Smooth muscle cell of the brain vasculature (primary cell): ENCODE measurements at regions not wholly inside any gene's neighbourhood (a gene's known extent, or its start where the extent isn't known, plus 50 kb on each side); places are given as distances from the start of the nearest gene placed in this dataset.
"Not testable (repeated sequence)": the region's sequence is repeated elsewhere in the genome, so short reads cannot be mapped to it uniquely, and the experiment has no call there.

Experiments used
- DNase-seq: peaks from one replicate; pipeline ENCODE4 v3.0.0-alpha.2; 2012; ENCODE audit warnings: low read depth, low spot score

DNA sequence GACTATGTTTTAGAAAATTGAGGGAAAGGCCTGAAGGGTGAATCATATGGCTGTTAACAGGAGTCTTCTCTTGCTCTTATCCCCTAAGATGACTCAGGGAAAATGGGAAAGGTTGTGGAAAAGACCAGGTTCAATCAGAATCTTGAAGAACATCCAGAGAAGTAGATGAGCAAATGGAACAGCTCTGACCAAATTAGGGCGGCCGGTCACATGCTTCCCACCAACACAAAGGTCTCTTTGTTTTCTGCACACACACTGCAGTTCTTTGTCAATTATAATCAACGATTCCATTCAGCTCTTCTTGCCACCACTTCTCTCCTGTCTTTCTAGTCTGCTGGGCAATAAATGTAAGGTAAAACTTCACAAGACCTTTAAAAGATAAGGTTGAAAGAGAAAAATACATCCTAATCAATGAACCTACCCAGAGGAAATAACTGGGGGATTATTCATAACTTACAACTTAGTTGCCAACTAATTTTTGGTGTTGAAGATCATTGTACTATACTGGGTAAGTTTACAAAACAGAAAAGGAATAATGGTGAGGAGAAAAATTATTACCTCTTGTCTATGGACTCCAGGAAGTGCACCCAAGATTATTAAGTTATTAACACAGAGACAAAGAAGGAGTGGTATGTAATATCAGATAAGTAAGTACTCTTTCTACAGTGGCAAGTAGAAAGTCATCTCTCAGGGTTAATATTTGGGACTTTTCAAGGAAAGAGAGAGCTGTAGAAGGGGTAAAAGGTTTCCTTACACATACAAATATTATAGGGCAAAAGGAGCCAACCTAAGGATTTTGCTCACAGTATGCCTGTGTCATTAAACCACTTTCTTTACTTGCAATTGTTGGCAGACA lies 441.9 kb upstream of the PIK3R1 start:
- no peak for DNase-seq

- DNase-seq, result no peak
Measured at GRCh38 chr5:67771791-67772190, 443.8 kb upstream of the PIK3R1 start.

DNA sequence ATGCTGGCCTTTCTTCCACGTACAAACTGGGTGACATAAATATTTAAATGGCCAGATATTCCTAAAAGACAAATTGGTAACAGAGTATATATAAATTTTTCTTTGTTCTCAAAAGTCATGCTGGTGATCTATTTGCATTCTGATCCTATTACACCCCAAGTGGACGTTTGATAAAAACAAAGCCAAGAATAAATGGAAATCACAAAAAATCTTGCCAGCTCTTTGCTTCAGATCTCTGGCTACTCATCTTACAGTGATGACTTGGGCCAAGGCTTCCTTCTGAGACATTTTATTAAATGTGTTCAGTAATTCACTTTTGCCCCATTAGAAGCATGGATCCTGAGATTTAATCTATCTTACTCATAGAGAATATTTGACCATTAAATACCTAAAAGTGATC lies 444.3 kb upstream of the PIK3R1 start:
- DNase-seq, result no peak

DNA sequence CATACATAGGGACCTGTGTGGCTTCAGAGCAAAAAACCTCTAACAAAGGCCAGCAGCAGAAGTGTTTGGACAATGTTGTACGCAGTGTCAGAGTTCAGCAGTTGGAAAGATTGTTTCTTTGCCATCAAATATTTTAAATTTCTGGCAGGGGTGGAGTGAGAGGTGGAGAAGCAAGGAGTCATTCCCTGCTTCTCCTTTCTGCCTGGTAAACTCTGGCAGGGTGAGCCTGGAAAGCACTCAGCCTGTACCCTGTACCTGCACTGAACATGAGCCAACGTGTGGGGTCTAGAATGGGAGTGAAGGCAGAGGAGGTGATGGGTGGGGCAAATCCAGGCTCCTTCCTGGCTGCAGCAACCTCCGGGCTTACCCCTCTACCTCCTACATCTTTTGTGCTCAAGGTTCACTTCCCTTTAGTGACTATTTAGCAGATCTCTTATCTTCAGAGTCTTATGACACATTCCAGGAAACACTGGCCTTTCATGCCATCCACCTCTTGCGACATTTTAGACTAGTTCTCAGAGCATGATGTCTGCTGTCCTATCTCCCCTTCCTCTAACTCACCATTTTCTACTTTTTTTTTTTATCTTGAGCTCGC lies 445.0 kb upstream of the PIK3R1 start:
- DNase-seq, result no peak

DNA sequence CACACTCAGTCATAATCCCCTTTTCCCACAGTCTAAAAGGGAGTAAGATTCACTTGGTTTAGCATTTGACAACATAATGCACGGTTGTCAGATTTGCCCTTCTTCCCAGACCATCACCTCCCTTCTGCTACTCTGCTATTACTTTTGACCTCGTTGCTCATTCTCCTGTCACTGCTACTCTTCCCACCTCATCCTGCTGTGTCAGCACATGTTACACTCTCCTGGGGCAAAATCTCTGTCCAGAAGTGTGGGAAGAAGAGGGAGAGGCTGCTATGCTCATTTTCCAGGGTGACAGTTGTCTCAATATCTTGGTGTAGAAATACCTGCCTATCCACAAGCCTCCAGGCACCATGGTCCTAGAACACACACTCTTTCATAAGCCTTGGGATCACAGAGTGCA lies 449.9 kb upstream of the PIK3R1 start:
- no peak for DNase-seq

DNA sequence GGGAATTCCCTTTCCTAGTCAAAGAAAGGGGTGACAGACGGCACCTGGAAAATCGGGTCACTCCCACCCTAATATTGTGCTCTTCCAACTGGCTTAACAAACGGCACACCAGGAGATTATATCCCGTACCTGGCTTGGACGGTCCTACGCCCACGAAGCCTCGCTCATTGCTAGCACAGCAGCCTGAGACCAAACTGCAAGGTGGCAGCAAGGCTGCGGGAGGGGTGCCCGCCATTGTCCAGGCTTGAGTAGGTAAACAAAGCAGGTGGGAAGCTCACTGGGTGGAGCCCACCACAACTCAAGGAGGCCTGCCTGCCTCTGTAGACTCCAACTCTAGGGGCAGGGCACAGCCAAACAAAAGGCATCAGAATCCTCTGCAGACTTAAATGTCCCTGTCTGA lies 457.8 kb upstream of the PIK3R1 start:
- DNase-seq, result not testable (repeated sequence)

DNA sequence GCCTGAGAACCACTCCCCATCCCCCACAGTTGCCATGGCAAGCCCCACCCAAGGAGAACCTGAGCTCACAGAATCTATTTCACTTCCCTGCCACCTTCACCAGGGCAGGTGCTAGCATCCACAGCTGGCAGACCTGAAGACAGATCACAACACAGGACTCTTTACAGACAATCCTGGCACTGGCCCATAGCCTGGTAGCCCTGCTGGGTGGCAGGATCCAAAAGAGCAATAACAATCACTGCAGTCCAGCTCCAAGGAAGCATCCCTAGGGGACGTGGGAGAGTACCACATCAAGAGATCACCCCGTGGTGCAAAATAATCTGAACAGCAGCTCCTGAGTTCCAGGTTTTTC lies 463.2 kb upstream of the PIK3R1 start:
- DNase-seq, result no peak

DNA sequence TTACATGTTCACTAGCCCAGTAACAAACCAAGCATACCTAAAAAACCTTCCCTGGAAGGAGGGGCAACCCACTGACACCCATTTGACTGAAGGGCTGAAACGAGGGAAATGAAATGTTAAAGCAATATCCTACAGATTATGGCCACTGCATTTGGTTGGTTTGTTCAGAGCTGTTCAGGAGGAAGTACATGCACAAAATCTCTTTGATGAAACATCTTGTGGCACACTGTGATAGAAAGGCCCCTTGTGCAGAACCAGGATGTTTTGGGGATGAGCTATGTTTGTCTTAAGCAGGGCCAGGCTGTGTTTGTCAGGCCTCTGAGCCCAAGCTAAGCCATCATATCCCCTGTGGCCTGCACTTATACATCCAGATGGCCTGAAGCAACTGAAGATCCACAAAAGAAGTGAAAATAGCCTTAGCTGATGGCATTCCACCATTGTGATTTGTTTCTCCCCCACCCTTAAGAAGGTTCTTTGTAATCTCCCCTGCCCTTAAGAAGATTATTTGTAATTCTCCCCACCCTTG lies 467.3 kb upstream of the PIK3R1 start:
- no peak for DNase-seq

DNA sequence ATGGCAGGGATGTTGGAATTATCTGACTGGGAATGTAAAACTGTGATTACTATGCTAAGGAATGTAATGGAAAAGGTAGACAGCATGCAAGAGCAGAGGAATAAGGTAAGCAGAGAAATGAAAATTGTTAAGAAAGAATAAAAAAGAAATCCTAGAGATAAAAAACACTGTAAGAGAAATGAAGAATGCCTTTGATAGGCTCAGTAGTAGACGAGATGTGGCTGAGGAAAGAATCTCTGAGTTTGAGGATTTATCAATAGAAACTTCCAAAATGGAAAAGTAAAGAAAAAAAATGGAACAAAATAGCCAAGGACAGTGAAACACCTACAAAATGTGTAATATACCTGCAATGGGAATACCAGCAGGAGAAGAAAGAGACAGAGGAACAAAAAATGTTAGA lies 468.5 kb upstream of the PIK3R1 start:
- DNase-seq, result no peak

GRCh38 chr5:67746608-67747007 lies 468.9 kb upstream of the PIK3R1 start:
- not testable (repeated sequence) for DNase-seq

GRCh38 chr5:67746103-67746502 lies 469.5 kb upstream of the PIK3R1 start:
- DNase-seq, result no peak

DNA sequence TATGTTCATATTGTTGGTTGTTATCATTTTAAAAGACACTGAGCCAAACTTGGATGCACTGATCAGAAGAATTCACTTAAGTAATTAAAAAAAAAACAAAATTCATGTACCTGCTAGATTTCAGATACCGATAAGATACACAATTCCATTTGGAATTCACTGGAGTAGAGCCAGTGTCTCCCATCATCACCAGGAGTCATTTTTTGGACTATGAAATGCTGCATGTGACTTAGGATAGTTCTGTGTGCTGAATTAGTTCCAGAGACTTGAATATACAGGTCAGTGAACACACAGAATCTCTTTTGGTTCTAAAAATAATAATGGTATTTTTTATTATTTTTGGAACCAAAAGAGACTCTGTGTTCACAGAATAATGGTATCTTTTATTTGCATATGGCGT lies 482.6 kb upstream of the PIK3R1 start:
- no peak for DNase-seq

DNA sequence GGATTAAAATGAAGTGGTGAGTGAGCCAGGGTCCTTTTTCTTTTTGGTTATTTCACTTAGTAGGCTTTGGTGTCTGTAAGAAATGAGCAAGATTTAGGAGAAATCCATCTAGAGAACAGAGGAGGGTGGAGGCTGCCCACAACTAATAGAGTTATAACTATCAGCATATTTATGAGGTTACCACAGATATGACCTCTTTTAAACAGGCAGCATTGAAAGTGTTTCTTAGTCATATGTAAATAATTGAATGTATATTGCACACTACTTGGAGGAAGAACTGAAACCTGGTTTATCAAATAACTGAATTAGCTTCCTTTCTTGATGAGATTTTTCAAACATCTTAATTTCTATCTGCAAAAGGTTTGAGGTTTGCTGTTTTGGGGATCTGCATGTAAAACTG lies 483.1 kb upstream of the PIK3R1 start:
- no peak for DNase-seq

- no peak for DNase-seq
Measured at GRCh38 chr5:67731886-67732285, 483.7 kb upstream of the PIK3R1 start.

GRCh38 chr5:67730917-67731474 lies 484.6 kb upstream of the PIK3R1 start:
- DNase-seq, result no peak

- DNase-seq, result no peak
Measured at GRCh38 chr5:67728326-67728890, 487.1 kb upstream of the PIK3R1 start.

GRCh38 chr5:67725604-67726003 lies 490.0 kb upstream of the PIK3R1 start:
- no peak for DNase-seq

DNA sequence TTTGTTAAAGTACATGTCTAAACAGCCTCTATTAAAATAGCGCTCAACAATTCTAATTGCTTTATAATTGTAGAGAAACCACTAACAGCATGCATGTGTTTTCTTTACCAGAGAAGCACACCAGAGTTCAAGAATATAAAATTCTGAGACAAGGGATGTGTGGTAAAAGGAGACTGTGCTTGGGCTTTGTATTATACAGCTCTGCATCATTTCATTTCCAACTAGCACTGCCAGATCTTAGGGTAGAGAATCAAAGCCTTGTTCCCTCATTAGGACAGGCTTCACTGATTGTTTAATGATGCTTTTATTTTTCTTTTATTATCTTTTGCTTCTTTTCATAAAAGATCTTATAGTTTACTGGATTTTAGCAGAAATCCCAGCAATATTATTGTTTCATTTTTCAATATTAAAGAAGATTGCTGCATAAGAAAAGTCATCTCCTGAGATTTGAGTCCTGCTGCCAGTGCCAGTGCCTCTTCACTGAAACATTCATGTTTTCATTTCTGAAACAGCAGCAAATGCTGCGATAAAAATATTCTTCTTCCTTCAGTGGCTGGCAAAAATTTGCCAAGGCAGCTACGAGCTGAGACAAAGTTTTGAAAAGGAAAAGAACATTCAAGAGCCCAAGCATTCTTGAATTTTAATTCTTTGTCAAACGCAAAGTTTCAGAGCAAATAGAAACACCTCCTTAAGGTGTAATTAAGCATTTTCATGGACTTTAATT lies 491.0 kb upstream of the PIK3R1 start:
- DNase-seq, result no peak

DNA sequence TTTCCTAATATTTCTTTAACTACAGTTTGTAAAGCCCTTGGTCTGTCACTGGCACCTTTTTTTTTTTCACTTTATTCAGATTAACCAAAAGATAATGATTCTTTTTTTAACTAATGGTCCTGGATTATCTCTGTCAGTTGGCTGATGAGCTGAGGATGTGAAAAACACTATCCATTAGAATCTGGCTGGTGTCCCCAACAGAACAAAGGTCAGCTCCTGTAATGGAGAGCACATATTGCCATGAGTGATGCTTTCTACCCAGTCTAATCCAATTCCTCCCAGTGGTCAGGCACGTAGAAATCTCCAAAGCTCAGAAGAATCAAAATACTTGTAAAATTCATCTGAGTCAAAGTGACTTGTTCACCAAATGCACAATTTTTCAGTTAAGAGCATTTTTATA lies 491.7 kb upstream of the PIK3R1 start:
- DNase-seq, result no peak

- not testable (repeated sequence) for DNase-seq
Measured at GRCh38 chr5:67722582-67722981, 493.0 kb upstream of the PIK3R1 start.

- DNase-seq, result no peak
Measured at GRCh38 chr5:67720162-67720772, 495.3 kb upstream of the PIK3R1 start.
